ENCODE measurements at regions not wholly inside any gene's neighbourhood (a gene's known extent, or its start where the extent isn't known, plus 50 kb on each side); places are given as distances from the start of the nearest gene placed in this dataset.

- TF ChIP-seq CTCF (IDR thresholded peaks at IDR 0.05) (no peak), POLR2A (IDR thresholded peaks at IDR 0.05) (no peak)
Observed at GRCh38 chr14:34204774-34205173, 253.9 kb upstream of the EGLN3 start.

Data from Peyer's patch (tissue), 4 donors.